A549 (cell line): ENCODE measurements at regions not wholly inside any gene's neighbourhood (a gene's known extent, or its start where the extent isn't known, plus 50 kb on each side); places are given as distances from the start of the nearest gene placed in this dataset.

ENCODE experiments used
- ATAC-seq, 2 experiments: fragments of 200-7000 bp in 1 of 2; fragments of >200 bp in 1 of 2; cut with Nextera tagmentation in 1 of 2; cut with Tn5 transposase in 1 of 2; 3 replicates each; pipeline versions ENCODE4 v1.8.0 to v1.9.1; 2018 to 2020; ENCODE audit warnings: mild to moderate bottlenecking in 1 of 2, moderate library complexity in 1 of 2
- CTCF ChIA-PET: fragments of 300-600 bp; sonication (Branson Sonifier 250); formaldehyde crosslinking; extraction: SDS; loops from one replicate; lab custom pipeline; 2021; ENCODE audit warnings: antibody characterized with exemption, inconsistent platforms; lab: Yijun Ruan, JAX
- POLR2A ChIA-PET: fragments of 350-600 bp; formaldehyde crosslinking; extraction: SDS; loops from one replicate; lab custom pipeline; 2021; ENCODE audit warnings: antibody characterized with exemption, inconsistent platforms; lab: Yijun Ruan, JAX
- DNase-seq, 2 experiments: peaks; one replicate each; pipeline versions ENCODE4 v3.0.0 to v3.0.0-alpha.2; 2011 to 2016; ENCODE audit warnings: low read depth in 1 of 2, low spot score in 1 of 2
- FAIRE-seq: peaks from 2 replicates; lab custom pipeline; 2011; peaks lifted over from hg19 to GRCh38; lab: Jason Lieb, UNC
- H3K27ac ChIP-seq, 2 experiments: fragments of >200 bp; sonication (Bioruptor Twin); formaldehyde crosslinking; 3 replicates each; pipeline ENCODE4 v1.5.1; 2016 to 2017
- H3K4me1 ChIP-seq: fragments of >200 bp; sonication (Bioruptor Twin); formaldehyde crosslinking; 3 replicates; pipeline ENCODE4 v1.6.1; 2016
- H3K4me2 ChIP-seq: fragments of >200 bp; sonication (Bioruptor Twin); formaldehyde crosslinking; 3 replicates; pipeline ENCODE4 v1.6.1; 2016
- H3K4me3 ChIP-seq: fragments of >200 bp; sonication (Bioruptor Twin); formaldehyde crosslinking; 3 replicates; pipeline ENCODE4 v1.5.1; 2016
- H3K9me3 ChIP-seq: fragments of >200 bp; sonication (Bioruptor Twin); formaldehyde crosslinking; 3 replicates; pipeline ENCODE4 v1.6.1; 2016
- BHLHE40 ChIP-seq: IDR thresholded peaks from 2 replicates; pipeline ENCODE4 v1.6.1; 2012; ENCODE audit warnings: low read depth, low read length, inconsistent platforms
- CHD2 ChIP-seq: fragments of 150-350 bp; IDR thresholded peaks from 2 replicates; pipeline ENCODE4 v1.6.1; 2014; ENCODE audit warnings: low read length; ENCODE audit not compliant: partially characterized antibody
- EHF ChIP-seq: fragments of 250-450 bp; sonication (Bioruptor Pico); IDR thresholded peaks from 2 replicates; pipeline ENCODE4 v1.5.0; 2020; ENCODE audit warnings: mild to moderate bottlenecking
- ESRRA ChIP-seq: fragments of 150-350 bp; IDR thresholded peaks from 2 replicates; pipeline ENCODE4 v1.6.1; 2014; ENCODE audit warnings: mild to moderate bottlenecking, low read length, borderline replicate concordance
- HDAC2 ChIP-seq: fragments of 200-600 bp; sonication (generic); IDR thresholded peaks from 2 replicates; pipeline ENCODE4 v1.6.1; 2016
- HES2 ChIP-seq: fragments of >200 bp; sonication (Bioruptor Twin); formaldehyde crosslinking; IDR thresholded peaks from 2 replicates; pipeline ENCODE4 v1.6.1; 2016
- HMGXB4 ChIP-seq: fragments of 250-450 bp; sonication (Bioruptor Pico); IDR thresholded peaks from 2 replicates; pipeline ENCODE4 v1.5.0; 2021; ENCODE audit warnings: mild to moderate bottlenecking, moderate library complexity, borderline replicate concordance
- HOXA7 ChIP-seq: fragments of 250-450 bp; sonication (Bioruptor Pico); IDR thresholded peaks from 2 replicates; pipeline ENCODE4 v1.5.0; 2020; ENCODE audit warnings: mild to moderate bottlenecking, moderate library complexity
- HOXB5 ChIP-seq: fragments of 250-450 bp; sonication (Bioruptor Pico); IDR thresholded peaks from 2 replicates; pipeline ENCODE4 v1.5.0; 2020; ENCODE audit warnings: mild to moderate bottlenecking, moderate library complexity
- JUNB ChIP-seq: fragments of >200 bp; sonication (Bioruptor Twin); formaldehyde crosslinking; IDR thresholded peaks from 2 replicates; pipeline ENCODE4 v1.6.1; 2016
- KDM1A ChIP-seq: fragments of 200-600 bp; sonication (generic); IDR thresholded peaks from 2 replicates; pipeline ENCODE4 v1.6.1; 2016; ENCODE audit warnings: low read depth, mild to moderate bottlenecking
- NFE2L2 ChIP-seq: fragments of 150-350 bp; conservative IDR thresholded peaks from 2 replicates; pipeline ENCODE4 v1.6.1; 2014; ENCODE audit warnings: low read length
- NPAS2 ChIP-seq: fragments of 250-450 bp; sonication (Bioruptor Pico); IDR thresholded peaks from 2 replicates; pipeline ENCODE4 v1.8.0; 2022; ENCODE audit warnings: mild to moderate bottlenecking, moderate library complexity, borderline replicate concordance
- NR3C1 ChIP-seq: fragments of >200 bp; sonication (Bioruptor Twin); formaldehyde crosslinking; IDR thresholded peaks from 3 replicates; pipeline ENCODE4 v1.6.1; 2017
- POLR2A ChIP-seq: IDR thresholded peaks from 2 replicates; pipeline ENCODE4 v1.6.1; 2012; ENCODE audit warnings: mild to moderate bottlenecking, low read length
- RAD21 ChIP-seq, 2 experiments: fragments of >200 bp in 1 of 2; sonication (Bioruptor Twin) in 1 of 2; formaldehyde crosslinking in 1 of 2; IDR thresholded peaks in 1 of 2; conservative IDR thresholded peaks in 1 of 2; 2 replicates in 1 of 2; 3 replicates in 1 of 2; pipeline ENCODE4 v1.6.1; 2012 to 2018; ENCODE audit warnings: inconsistent platforms in 1 of 2
- RARB ChIP-seq: fragments of 250-450 bp; sonication (Bioruptor Pico); IDR thresholded peaks from 2 replicates; pipeline ENCODE4 v1.8.0; 2021; ENCODE audit warnings: mild to moderate bottlenecking, moderate library complexity
- RCOR1 ChIP-seq: fragments of 150-350 bp; IDR thresholded peaks from 2 replicates; pipeline ENCODE4 v1.6.1; 2014; ENCODE audit warnings: antibody characterized with exemption, low read length, low read depth
- RFX5 ChIP-seq: fragments of 450-650 bp; IDR thresholded peaks from 2 replicates; pipeline ENCODE4 v1.7.1; 2014; ENCODE audit warnings: antibody characterized with exemption, mild to moderate bottlenecking, moderate library complexity
- RNF2 ChIP-seq: fragments of 200-600 bp; sonication (generic); IDR thresholded peaks from 2 replicates; pipeline ENCODE4 v1.6.1; 2016; ENCODE audit warnings: low read depth, mild to moderate bottlenecking, antibody characterized with exemption, moderate library complexity, borderline replicate concordance
- SMC3 ChIP-seq: fragments of >200 bp; sonication (Bioruptor Twin); formaldehyde crosslinking; IDR thresholded peaks from 3 replicates; pipeline ENCODE4 v1.6.1; 2018; ENCODE audit warnings: inconsistent platforms
- TFCP2L1 ChIP-seq: fragments of 250-450 bp; sonication (Bioruptor Pico); IDR thresholded peaks from 2 replicates; pipeline ENCODE4 v1.5.0; 2021; ENCODE audit warnings: mild to moderate bottlenecking
- TP53 ChIP-seq: fragments of 250-450 bp; sonication (Bioruptor Pico); IDR thresholded peaks from 2 replicates; pipeline ENCODE4 v1.5.0; 2021; ENCODE audit warnings: mild to moderate bottlenecking, moderate library complexity
- ZFP36 ChIP-seq: fragments of 450-650 bp; IDR thresholded peaks from 2 replicates; pipeline ENCODE4 v1.6.1; 2014; ENCODE audit warnings: borderline replicate concordance; ENCODE audit not compliant: partially characterized antibody
- ZNF302 ChIP-seq: fragments of 250-450 bp; sonication (Bioruptor Pico); IDR thresholded peaks from 2 replicates; pipeline ENCODE4 v1.9.0; 2021; ENCODE audit warnings: inconsistent platforms, mild to moderate bottlenecking, moderate library complexity
- WGBS: methylation state at CpG from one replicate; pipeline ENCODE4 v1.1.6; 2017; ENCODE audit errors: missing lambda C conversion rate; 5-methylcytosine and 5-hydroxymethylcytosine counted together
- TF ChIP-seq, protein P1 (sequence below): IDR thresholded peaks from 2 replicates; pipeline ENCODE4 v1.6.1; 2012; ENCODE audit warnings: low read depth, borderline replicate concordance
- TF ChIP-seq, protein P2 (sequence below): fragments of >200 bp; sonication (Bioruptor Twin); formaldehyde crosslinking; IDR thresholded peaks from 3 replicates; pipeline ENCODE4 v1.6.1; 2016
- TF ChIP-seq, protein P3 (sequence below): IDR thresholded peaks from 2 replicates; pipeline ENCODE4 v1.6.1; 2012
- TF ChIP-seq, protein P4 (sequence below): fragments of 150-350 bp; IDR thresholded peaks from 2 replicates; pipeline ENCODE4 v1.6.1; 2014; ENCODE audit warnings: low read depth, mild to moderate bottlenecking, low read length

GRCh38 chr5:28421141-28421540 lies 1382.8 kb upstream of the CDH9 start:
- 36% methylated on average over 3 of the region's 3 CpGs for WGBS
- no peak for TF ChIP-seq CHD2
- no peak for TF ChIP-seq JUNB
- no peak for TF ChIP-seq HDAC2
- TF ChIP-seq NPAS2 (CRISPR knock-in tag) = no peak
- TF ChIP-seq, protein P1, sequence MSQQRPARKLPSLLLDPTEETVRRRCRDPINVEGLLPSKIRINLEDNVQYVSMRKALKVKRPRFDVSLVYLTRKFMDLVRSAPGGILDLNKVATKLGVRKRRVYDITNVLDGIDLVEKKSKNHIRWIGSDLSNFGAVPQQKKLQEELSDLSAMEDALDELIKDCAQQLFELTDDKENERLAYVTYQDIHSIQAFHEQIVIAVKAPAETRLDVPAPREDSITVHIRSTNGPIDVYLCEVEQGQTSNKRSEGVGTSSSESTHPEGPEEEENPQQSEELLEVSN = no peak
- TF ChIP-seq SMC3 = no peak
- TF ChIP-seq HMGXB4 (CRISPR knock-in tag) = no peak
- TF ChIP-seq, protein P2, sequence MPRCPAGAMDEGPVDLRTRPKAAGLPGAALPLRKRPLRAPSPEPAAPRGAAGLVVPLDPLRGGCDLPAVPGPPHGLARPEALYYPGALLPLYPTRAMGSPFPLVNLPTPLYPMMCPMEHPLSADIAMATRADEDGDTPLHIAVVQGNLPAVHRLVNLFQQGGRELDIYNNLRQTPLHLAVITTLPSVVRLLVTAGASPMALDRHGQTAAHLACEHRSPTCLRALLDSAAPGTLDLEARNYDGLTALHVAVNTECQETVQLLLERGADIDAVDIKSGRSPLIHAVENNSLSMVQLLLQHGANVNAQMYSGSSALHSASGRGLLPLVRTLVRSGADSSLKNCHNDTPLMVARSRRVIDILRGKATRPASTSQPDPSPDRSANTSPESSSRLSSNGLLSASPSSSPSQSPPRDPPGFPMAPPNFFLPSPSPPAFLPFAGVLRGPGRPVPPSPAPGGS = no peak
- no peak for TF ChIP-seq RARB (CRISPR knock-in tag)
- TF ChIP-seq HOXB5 (CRISPR knock-in tag) = no peak
- no peak for TF ChIP-seq RFX5
- no peak for TF ChIP-seq NR3C1
- TF ChIP-seq TP53 = no peak
- TF ChIP-seq POLR2A = no peak
- TF ChIP-seq, protein P3, sequence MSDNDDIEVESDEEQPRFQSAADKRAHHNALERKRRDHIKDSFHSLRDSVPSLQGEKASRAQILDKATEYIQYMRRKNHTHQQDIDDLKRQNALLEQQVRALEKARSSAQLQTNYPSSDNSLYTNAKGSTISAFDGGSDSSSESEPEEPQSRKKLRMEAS = no peak
- no peak for TF ChIP-seq ESRRA
- no peak for TF ChIP-seq NFE2L2
- no peak for TF ChIP-seq HES2
- no peak for TF ChIP-seq RNF2
- ATAC-seq (no peak), FAIRE-seq (no peak), DNase-seq (no peak)
- POLR2A ChIA-PET = no interaction called here
- no peaks in the 10 kb centered on the region for H3K4me1 ChIP-seq
- no peak overlapping the region for H3K4me3 ChIP-seq
- no peak overlapping the region for H3K4me2 ChIP-seq
- H3K27ac ChIP-seq = no peak overlapping the region
- 0 out of 3 replicates have a peak, but pooled peaks cover 2% of the 10 kb centered on the region for H3K9me3 ChIP-seq
- CTCF ChIA-PET = no interaction called here

GRCh38 chr5:28415791-28416443 lies 1377.5 kb upstream of the CDH9 start:
- no peaks in the 10 kb centered on the region for H3K4me1 ChIP-seq
- 49% methylated on average over 2 of the region's 2 CpGs for WGBS
- H3K4me2 ChIP-seq = no peak overlapping the region
- H3K27ac ChIP-seq = no peak overlapping the region
- no peak for DNase-seq
- ChIA-PET CTCF (no interaction called here), POLR2A (no interaction called here)
- H3K4me3 ChIP-seq = no peak overlapping the region
- H3K9me3 ChIP-seq = 0 out of 3 replicates have a peak, but pooled peaks cover 2% of the 10 kb centered on the region
- no peak for ATAC-seq
- no peak for FAIRE-seq
- no peak for TF ChIP-seq HES2
- TF ChIP-seq BHLHE40 = no peak
- TF ChIP-seq ZNF302 (CRISPR knock-in tag) = no peak
- TF ChIP-seq EHF (CRISPR knock-in tag) = no peak
- TF ChIP-seq, protein P4, sequence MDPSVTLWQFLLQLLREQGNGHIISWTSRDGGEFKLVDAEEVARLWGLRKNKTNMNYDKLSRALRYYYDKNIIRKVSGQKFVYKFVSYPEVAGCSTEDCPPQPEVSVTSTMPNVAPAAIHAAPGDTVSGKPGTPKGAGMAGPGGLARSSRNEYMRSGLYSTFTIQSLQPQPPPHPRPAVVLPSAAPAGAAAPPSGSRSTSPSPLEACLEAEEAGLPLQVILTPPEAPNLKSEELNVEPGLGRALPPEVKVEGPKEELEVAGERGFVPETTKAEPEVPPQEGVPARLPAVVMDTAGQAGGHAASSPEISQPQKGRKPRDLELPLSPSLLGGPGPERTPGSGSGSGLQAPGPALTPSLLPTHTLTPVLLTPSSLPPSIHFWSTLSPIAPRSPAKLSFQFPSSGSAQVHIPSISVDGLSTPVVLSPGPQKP = no peak
- TF ChIP-seq, protein P1 = no peak
- TF ChIP-seq RNF2 = no peak
- no peak for TF ChIP-seq KDM1A
- TF ChIP-seq TFCP2L1 (CRISPR knock-in tag) = no peak
- no peak for TF ChIP-seq POLR2A
- TF ChIP-seq ZFP36 = no peak
- TF ChIP-seq RCOR1 = no peak
- TF ChIP-seq, protein P3 = no peak
- TF ChIP-seq HOXA7 = no peak
- no peak for TF ChIP-seq NR3C1
- no peak for TF ChIP-seq RAD21 (conservative IDR thresholded peaks at IDR 0.05 in 1 of 2, IDR thresholded peaks at IDR 0.05 in 1 of 2)
